H1 (cell line): ENCODE measurements at regions not wholly inside any gene's neighbourhood (a gene's known extent, or its start where the extent isn't known, plus 50 kb on each side); places are given as distances from the start of the nearest gene placed in this dataset.

Experiments
- CHD7 ChIP-seq: fragments of 300-600 bp; sonication (generic); IDR thresholded peaks from 2 replicates; pipeline ENCODE4 v1.7.1; 2012; ENCODE audit warnings: low read length, moderate library complexity, mild to moderate bottlenecking, inconsistent platforms; ENCODE audit not compliant: insufficient replicate concordance
- GTF2F1 ChIP-seq: IDR thresholded peaks from 2 replicates; pipeline ENCODE4 v1.6.1; 2012; ENCODE audit warnings: low read depth, low read length, improper control_type of control experiment, borderline replicate concordance

GRCh38 chr3:165444745-165445144 is 248.6 kb upstream of the SLITRK3 start (continued):
- TF ChIP-seq CHD7 (no peak), GTF2F1 (no peak)
